HG02852 (cell line): ENCODE measurements at regions not wholly inside any gene's neighbourhood (a gene's known extent, or its start where the extent isn't known, plus 50 kb on each side); places are given as distances from the start of the nearest gene placed in this dataset.
"Not testable (repeated sequence)": the region's sequence is repeated elsewhere in the genome, so short reads cannot be mapped to it uniquely, and the experiment has no call there.

Experiments used
- ATAC-seq: cut with Tn5 transposase; IDR thresholded peaks from one replicate; pipeline ENCODE4 v1.9.1; 2021; ENCODE audit warnings: mild to moderate bottlenecking, moderate library complexity; ENCODE audit not compliant: unreplicated experiment

GRCh38 chr22:23397613-23398567, 182.2 kb downstream of the IGLL1 start:
- ATAC-seq: no peak

DNA sequence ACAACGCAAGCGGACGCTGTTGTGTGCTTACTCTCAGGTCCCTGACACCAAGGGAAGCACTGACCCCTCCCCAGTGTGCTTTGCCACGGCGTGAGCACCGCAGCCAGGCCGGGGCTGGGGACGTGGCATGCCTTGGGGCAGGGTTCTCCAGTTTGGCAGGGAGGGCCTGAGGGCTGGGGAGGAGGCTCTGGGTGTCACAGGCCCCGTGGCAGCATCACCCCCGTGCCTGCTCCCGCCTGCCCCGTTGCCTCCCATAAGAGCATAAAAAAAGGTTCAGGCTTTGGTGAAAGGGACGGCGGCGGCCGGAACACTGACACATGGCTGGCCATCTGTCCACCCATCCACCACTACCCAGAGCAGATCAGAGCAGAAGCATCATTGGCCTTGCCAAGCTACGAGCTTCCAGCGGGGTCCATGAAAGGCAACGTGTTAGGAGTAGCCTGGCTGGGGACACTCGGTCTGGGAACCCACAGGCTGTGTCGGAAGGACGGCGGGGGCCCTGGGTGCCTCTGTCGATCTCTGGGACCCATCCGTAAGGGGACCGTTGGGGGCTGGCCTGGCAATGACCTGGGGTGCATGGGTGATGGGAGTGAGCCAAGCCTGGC, 183.0 kb downstream of the IGLL1 start:
- no peak for ATAC-seq

GRCh38 chr22:23396362-23397007, 183.6 kb downstream of the IGLL1 start:
- no peak for ATAC-seq

DNA sequence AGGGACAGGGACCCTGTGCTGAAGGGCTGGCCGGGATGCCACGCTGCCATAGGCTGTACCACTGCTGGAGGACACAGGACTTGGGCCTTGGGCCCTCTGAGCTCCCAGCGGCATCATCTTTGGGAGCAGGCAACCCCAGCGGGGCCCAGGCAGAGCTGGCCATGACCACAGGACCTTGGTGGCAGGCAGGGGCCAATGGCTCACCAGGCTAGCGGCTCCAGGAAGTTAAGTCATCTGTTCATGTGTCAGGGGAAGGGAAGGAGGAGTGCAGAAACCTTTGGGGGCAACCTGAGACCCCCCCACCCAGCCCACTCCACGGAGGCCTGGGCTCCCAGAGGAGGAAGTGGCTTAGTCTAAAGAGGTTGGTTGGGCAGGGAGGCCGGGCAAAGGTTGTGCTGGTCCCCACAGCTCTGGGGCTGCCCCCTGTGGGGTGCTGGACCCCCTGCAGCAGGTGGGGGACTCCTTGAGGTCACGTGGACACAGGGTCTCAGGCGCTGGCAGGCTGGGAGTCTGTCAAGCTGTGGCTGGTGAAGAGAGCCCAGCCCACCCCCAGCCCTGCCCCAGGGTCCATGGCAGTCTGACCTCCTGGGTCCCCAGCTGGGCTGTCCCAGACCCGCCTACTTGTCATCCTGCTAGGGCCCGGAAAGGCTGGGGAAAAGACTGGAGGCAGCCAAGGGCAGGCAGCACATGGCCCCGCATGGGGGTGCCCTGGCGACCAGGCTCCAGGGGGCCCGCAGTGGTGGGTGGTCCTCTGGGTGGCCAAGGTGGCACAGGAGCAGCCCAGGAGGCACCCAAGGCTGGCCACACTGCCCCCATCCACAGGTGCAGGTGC, 184.3 kb downstream of the IGLL1 start:
- ATAC-seq: no peak

GRCh38 chr22:23394525-23395326, 185.4 kb downstream of the IGLL1 start:
- ATAC-seq: no peak

DNA sequence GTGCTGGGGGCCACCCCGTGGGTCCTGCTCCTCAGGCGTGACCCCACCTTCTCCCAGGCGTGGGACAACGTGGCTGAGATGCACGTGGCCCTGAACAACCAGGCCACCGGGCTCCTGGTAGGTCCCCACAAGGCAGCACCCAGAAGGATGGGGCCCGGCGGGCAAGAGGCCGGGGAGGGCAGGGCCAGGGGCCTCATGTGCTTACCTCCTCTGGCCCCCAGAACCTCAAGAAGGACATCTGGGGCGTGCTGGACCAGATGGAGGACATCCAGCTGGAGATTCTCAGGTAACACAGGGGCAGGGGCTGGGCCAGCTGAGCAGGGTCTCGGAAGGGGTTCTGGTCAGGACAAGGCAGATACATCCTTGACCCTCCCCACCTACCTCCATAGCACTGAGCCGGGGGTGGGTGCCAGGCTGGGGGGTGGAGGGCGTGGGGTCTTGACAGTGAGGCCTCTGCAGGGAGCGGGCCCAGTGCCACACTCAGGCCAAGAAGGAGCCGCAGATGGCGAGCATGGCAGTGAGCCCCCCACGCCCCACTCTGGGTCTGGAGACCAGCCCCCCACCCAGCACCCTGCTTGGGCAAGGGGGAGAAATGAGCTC, 186.3 kb downstream of the IGLL1 start:
- no peak for ATAC-seq

GRCh38 chr22:23393199-23393598, 186.9 kb downstream of the IGLL1 start:
- not testable (repeated sequence) for ATAC-seq

GRCh38 chr22:23392420-23393121, 187.5 kb downstream of the IGLL1 start:
- no peak for ATAC-seq

DNA sequence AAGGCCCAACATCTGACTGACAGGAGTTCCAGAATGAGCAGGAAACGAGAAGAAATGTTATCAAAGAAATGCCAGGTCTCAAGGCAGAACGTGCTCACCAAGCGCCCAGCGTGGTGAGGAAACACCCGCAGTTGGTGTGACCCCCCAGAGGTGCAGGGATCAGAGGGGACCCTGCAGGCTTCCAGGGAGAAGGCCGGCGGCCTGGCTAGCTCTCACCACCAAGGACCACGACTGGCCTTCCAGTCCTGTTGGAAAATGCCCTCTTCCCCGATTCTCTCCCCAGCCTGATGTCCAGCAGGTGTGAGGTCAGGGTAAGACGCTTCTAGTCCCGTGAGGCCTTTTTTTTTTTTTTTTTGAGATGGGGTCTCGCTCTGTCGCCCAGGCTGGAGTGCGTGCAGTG, 189.1 kb downstream of the IGLL1 start:
- no peak for ATAC-seq

DNA sequence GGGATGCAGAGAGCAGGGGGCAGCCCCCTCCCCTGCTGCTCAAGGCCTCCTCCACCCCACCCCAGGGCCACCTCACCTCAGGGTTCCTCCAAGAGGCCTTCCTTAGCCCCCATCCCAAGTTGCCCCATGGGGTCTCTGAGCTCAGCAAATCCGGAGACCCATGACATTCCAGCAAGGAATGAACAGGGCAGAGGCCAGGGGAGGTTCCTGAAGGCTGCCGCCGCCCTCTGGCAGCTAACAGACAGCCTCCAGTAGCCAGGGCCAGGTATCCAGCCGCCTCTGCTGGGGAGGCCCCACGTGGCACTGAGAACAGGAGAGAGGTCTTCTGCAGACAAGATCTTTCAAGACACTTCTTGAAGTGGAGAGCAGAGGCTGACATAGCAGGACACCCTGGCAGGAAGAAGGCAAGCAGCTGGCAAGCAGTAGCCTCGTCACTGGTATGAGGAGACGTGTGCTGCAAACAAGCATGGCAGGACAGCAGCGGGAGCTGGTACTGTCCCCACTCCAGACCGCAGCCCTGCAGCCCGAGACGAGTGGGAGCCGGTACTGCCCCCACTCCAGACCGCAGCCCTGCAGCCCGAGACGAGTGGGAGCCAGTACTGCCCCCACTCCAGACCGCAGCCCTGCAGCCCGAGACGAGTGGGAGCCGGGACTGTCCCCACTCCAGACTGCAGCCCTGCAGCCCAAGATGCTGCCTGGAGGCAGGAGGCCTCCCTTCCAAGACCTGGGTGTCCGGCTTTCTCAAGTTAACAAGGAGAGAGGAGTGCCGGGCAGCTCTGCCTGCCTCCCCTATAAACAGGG, 190.6 kb downstream of the IGLL1 start:
- ATAC-seq: no peak

DNA sequence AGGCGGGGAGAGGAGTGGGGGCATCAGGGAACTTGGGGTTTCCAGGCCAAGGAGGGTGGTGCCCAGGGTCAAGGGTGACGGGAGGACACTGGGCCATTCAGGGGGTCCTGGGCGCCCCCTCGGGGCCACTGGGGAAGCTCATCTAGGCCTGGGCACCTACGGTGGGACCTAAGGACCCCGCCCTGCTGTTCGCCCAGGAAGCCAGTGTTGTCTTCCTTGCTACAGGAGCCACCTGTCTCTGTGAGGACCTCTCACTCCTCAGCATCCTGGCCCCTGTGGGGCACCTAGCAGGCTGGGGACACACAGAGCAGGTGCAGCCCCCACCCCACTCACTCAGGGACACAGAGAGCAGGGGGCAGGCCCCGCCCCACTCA, 191.6 kb downstream of the IGLL1 start:
- no peak for ATAC-seq

DNA sequence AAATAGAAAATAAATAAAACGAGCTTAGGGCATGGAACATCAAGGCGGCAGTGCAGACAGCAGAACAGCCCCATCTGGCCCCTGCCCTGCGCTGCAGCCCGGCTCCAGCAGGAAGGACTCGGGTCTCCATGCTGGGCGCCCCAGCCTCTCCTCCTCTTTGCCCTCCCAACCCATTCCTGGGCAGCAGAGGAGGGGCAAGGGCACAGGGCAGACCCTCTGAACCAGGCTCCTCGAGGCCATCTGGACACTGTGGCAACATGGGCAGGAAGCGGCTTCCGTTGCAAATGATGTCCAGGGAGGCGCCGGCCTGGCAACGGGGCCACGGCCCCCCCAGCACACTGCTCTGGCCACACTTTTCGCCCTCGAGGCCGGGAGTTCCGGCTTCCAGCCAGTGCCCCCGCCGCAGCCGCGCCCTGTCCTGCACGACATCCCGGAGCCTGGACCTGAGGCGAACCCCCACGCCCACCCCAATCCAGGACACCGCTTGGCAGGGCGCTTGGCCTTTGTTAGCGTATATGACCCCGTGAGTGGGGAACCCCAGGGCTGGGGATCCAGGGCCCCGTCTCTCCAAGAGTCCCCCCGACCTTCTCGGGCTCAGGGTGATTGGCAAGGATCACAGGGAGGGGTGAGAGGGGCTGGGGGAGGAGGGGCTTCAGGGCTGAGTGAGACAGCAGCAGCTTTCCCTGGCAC, 192.1 kb downstream of the IGLL1 start:
- ATAC-seq: no peak

- ATAC-seq: no peak
These were observed 193.1 kb downstream of the IGLL1 start for GRCh38 chr22:23386822-23387580.

- ATAC-seq: no peak
These were observed 194.1 kb downstream of the IGLL1 start for GRCh38 chr22:23385678-23386631.

- ATAC-seq: no peak
These were observed 195.0 kb downstream of the IGLL1 start for GRCh38 chr22:23384923-23385677.
